Stimulated activated CD4-positive, alpha-beta T cell treated with anti-CD3 and anti-CD28 coated beads, Interleukin-4, amount 100 ng/mL, for 24 hours (primary cell): ENCODE measurements at regions not wholly inside any gene's neighbourhood (a gene's known extent, or its start where the extent isn't known, plus 50 kb on each side); places are given as distances from the start of the nearest gene placed in this dataset.

Experiments
- DNase-seq: peaks from one replicate; pipeline ENCODE4 v3.0.0-alpha.2; 2020

DNA sequence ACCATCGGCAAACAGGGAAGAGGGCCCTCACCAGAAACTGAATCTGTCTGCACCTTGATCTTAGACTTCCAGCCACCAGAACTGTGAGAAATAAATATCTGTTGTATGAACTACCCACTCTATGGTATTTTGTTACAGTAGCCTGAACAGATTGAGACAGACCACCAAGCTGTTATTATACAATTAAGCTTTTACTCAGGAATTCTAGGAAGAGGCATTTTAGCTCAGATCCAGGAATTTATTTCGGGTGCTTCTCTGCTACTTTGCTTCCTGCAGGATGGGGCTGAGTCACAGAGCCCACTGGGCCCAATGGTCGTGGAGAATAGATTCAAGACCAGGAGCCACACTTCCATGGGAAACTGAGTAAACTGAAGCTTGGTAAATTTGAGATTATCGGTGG lies 145.5 kb upstream of the PFN2 start:
- no peak for DNase-seq

DNA sequence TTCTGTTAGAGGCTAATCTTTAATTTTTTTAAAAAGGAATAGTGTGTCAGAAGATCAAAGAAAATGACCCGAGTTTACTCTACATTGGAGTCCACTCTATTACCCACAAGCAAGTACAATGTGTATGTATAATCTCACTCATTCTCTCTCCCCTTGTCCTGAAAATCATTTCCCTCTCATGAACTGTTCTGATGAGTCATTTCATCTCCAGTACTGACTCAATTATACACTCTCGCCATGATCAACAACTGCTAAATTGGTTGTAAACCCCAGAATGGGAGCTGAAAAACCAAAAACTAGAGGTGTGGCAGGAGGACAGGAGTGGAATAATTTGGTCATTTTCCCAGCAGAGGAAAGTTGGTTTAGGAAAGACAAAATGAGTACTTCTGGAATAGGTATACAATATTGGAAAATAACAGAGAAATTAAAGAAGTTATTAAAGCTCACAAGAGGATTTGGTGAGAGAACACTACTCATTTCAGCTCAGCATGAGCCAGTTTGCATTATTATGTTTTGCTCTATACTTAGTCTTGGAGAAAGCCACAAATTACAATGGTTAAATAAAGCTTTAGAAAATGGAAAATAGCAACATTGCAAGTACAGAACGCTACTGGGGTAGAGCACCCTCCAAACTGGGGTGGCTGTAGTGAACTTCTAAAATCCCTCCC lies 144.3 kb upstream of the PFN2 start:
- no peak for DNase-seq

DNA sequence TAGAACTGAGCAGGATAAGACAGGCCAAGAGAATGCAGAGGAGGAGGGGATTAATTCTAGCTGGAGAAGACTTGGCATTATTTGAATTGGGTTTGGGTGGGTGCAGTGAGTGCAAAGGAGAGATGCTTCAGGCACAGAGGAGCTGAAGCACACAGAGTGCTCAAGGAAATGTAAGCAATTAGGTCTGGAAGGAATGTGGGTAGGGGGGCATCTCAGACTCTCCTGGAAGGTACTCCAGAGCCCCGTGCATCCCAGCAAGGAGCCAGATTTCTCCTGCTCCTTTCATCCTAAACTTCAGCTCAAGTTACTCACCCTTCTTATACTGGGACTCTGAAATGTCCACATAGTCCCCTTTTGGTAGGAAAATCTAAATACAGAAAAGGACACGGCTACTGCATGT lies 143.6 kb upstream of the PFN2 start:
- no peak for DNase-seq

DNA sequence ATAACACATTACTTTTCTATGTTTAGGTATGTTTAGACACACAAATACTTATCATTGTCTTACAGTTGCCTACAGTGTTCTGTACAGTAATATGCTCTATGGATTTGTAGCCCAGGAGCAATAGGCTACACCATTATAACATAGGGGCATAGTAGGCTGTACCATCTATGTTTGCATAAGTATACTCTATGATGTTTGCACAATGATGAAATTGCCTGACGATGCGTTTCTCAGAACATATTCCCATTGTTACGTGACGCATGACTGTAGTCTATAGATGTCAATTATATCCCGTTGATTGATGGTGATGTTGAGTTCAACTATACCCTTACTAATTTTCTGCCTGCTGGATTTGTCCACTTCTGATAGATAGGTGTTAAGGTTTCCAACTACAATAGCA lies 139.4 kb upstream of the PFN2 start:
- no peak for DNase-seq

DNA sequence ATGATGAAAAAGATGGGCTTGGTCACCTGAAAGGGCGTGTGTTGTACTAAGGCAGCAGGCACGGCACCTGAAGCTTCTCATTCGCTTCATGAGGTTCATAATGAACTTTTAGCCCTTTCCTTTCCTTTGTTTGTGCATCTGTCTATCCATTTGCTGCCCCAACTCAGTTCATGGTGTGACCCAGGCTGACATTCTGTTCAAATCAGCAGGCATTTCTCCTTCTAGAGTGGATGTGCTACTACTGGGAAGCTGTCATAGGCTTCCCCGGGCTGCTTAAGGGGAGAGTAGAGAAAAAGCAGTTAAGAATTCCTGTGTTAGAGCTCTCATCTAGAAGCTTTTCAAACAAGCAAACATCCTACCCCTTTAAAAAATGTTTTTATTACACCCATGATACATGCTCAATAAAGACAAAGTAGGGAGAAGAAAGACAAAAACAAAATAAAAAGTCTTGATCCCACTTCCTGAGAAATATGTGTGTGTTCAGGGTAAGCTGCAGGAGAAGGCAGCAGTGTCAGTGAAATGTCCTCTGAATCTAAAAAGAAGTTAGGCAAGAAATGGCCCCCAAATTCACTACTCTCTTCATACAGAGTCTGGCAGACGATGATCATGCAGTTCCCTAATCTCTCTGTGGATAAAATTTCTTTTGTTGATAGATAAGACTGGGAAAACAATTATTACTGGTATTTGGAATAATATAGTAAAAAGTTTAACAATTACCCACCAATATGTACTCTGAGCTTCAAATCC lies 136.9 kb upstream of the PFN2 start:
- DNase-seq: no peak

DNA sequence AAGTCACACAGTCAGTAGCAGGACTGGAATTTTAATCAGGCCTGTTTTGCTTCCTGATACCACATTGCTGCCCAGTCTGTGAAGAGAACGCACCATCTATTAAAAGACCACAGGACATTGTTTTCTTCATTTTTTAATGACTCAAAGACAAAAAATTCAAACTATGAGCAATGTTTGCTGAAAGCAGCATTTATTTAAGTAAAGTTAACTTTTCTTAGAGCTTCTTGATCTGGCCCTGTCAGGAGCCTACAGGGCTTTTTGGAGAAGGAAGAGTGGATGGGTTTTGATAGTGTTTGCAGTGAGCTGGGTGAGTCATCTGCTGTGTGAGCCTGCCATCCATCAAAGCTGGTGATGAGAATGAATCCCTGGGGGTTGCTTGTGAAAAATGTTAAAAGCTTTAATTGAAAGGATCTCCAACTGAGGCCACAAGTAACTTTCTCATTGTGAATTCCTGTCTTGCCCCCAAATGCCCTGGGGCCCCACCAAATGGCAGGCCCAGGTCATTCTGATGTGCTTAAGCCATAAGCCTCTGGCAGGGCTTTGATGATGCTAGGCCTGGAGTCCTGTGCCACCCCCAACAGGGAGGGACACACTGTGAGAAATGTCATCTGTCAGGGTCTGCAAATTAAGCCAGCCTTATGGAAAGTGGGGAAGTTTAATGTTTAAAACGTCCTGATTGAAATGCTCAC lies 136.2 kb upstream of the PFN2 start:
- no peak for DNase-seq

DNA sequence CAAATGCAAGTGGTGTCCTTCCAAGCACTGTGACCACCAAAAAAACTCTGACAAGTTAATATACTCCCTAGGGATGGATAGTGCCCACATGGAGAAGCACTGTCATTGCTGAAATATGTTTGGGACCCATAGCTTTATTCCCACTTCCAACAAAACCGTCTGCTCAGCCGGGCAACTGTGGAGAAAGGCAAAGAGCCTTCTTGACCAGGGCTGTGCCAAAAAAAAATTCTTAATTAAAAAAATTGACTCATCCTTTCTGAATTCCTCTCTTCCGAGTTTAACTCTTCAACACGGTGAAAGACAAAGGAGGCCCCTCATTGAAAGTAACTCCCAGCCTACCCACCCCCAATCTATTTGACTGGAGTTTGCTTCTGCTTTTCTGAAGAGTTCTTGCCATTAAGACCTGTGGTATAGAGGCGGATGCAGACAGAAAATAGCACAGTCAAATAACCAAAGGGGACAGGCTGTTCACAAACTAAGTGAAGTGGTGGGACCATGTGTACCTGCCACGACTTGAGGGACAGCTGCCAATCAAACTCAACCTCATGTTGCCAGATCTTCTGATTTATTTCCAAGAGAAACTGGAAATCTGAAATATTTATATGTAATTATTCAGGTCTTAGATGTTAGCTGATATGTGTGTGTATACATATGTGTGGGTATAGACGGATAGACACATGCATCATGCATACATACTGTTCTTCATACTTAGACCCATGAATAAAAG lies 135.4 kb upstream of the PFN2 start:
- DNase-seq: no peak

DNA sequence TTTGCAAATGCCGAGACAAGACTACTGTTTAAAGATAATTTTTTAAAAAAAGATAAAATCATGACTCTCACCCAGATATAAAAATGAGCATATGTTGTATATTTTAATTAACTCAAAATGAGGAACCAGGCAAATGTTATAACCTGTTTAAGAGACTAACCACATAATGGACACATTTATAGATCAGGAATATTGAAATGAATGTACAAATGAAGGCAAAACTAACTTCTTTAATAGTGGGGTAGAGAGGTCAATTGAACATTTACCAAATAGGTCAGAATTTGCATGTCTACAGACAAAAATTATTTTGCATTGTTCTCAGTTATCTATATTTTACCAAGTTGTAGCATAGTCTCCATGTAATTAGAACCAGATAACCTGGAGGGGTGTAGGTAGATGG lies 134.3 kb upstream of the PFN2 start:
- DNase-seq: no peak

DNA sequence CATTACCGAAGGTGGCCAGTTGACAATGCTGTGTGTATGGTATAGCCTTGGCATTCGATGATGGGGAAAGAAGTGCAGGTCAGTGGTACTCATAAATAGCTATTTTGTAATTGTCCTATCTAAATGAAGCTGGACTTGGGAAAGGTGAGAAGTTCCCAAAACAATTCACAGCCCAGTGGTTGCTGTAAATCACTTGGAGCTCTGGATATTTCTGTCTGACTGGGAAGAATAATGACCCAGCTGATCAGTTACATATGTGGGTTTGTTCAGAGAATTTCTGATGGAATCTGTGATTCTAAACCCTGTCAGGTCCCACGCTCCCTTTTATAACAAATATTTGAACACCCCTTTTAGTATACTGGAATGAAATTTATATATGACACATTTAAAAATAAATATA lies 133.9 kb upstream of the PFN2 start:
- no peak for DNase-seq

DNA sequence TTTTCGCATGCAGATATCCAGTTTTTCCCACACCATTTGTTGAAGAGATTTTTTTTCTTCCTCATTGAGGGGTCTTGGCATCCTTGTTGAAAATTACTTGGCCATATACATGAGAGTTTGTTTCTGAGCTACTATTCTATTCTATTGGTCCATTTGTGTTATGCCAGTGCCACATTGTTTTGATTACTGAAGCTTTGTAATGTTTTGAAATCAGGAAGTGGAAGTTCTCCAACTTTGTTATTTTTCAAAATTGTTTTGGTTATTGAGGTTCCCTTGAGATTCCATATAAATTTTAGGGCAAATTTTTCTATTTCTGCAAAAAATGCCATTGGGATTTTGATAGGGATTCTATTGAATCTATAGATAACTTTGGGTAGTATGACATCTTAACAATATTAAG lies 130.3 kb upstream of the PFN2 start:
- no peak for DNase-seq

DNA sequence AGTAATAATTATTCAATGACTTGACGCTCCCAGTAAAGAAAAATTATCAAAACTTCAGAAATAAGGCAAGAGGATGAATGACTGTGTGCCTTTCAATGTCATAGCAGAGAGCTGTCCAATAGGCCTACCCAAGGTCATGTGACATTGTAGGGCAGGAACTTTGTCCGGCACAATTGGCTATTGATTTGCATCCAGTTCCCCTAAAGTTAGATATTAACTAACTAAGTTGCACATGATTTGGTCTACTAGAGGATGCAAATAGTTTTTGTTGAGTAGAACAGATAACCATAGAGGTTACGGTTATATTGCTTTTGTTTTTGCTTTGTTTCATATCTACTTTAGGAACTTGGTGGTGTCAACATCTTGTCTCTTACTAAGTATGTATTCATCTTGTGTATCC lies 127.9 kb upstream of the PFN2 start:
- DNase-seq: no peak

DNA sequence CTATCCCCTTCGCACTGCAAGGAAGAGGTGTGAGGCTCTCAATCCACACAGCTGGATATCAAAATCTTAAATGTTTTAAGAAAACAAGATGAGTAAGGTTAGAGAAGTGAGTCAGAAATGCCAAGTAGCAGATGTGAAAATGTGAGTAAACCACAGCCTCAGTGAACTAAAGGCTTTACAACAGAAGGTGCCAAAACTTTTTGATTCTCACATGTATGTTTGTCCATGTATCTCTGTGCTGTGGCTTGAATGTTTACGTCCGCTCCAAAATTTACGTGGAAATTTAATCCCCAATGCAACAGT lies 126.8 kb upstream of the PFN2 start:
- DNase-seq: no peak

DNA sequence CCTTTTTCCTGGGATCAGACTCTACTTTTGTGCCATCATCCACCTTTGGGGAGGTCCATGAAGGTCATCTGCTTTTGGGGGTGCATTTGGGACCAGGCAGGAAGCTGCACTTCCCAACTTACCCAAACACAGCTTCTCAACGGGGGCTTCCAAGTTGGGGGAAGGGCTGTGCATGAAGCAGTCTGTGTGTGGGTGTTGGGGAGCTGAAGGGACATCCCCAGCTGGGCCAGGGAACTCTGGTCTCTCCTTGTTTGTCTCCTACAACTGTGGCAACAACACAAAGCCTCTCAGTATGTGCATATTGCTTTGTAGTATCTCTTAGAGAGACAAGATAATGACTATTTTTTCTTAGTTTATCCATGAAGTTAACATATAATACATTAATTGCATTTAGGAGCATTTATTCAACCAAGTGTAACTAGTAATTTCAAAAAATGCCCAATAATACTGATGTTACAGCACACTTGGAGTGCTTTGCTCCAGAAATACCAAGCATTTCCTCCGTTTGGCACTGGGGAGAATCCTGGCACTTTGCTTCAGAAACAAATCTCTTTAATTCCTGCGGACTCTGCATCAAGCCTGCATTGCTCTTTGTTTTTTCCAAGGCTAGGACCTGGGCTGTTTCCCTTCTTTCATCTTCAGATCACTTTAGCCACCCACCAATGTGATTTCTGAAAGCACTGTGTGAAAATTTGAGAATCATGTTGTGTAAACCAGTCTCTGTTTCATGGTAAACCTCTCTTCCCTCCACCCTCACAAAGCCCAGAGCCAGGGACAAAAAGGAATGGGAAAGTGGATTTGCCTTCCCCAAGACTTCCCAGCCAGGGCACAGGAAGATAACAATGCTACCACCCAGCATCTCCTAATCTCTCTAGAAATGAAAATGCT lies 126.2 kb upstream of the PFN2 start:
- DNase-seq: no peak

DNA sequence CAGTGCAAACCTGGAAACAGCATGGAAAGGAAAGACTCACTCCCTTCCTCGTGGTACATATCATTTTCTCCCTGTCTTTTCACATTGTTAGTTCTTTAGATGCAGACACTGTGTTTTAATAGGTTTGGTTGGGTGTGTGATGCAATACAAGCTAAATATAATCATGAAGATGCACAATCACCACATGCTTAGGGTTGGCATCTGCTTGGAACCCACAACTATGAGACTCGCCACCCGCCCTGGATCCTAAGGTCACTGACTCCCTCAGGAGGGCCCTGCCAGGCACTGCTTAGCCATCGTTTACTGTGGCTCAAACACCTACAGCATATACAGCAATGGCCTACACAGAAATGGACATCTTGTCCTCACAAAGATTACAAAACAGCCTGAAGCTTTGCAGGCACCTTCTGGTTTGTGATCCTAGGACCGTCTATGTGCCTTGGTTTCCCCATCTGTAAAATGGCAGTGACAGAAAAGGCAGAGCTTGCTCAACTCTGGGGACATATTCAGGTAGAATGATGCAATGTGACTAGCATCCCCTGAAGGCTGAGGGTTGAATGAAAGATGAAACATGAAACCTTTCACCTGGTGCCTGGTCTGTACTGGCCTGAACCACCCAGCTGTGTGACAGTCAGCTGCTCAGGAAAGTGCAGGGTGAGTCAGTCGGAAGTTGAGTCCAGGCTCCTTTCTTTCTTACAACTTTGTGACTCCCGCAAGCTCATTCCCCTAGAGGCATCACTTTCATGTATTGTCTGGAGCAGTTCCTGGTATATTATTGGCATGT lies 123.6 kb upstream of the PFN2 start:
- no peak for DNase-seq

DNA sequence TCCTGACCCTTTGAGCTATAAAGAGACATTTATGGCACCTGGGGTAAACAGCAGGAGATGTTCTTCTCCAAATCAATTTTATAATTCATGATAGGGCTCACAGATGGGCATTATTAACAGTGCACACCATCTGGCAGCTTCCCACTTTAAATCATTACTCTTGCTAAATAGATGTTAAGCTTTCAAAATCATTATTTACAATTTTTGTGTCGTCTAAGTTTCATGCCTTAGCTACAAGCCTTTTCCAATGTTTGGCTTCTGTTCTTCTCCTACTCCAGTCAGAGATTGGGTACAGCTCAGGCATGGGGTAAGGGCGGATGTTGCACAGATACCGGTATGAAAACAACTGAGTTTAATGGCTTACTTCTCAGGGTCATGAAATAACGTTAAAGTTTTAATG lies 120.9 kb upstream of the PFN2 start:
- no peak for DNase-seq

DNA sequence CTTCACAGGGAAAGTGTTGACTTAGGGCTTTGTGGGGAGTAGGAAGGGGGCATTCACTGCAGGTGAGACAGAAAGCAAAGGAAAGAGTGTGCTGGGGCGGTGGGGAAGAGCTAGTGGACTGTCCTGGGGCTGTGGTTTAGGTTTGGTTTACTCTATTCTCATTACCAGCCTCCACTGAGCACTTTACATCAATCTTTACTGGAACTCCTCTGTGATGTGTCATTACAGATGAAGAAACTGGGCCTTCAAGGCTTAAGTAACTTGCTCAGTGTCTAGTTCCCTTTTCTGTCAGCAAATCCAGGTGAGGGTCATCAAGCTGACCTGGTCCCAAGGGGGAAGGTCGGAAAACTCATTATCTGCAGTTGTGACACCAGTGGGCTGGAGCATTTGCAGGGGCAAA lies 120.2 kb upstream of the PFN2 start:
- no peak for DNase-seq

DNA sequence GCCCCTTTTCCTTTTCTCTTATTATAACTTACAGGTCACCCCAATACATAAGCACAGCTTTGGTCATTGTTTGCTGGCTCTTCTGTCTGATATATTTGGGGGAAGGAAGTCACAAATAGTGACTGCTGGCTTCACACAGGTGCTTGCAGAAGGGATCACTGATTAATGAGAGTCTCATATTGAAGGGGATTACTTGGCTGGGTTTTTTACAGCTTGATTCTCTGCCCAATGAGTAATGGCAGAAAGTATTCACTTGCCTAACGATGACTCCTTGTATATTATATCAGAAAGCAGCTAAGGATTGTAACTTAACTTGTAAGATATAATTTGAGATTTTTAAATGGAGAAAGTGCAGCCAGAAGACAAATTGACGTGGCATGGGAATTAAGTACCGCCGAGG lies 119.3 kb upstream of the PFN2 start:
- DNase-seq: no peak

DNA sequence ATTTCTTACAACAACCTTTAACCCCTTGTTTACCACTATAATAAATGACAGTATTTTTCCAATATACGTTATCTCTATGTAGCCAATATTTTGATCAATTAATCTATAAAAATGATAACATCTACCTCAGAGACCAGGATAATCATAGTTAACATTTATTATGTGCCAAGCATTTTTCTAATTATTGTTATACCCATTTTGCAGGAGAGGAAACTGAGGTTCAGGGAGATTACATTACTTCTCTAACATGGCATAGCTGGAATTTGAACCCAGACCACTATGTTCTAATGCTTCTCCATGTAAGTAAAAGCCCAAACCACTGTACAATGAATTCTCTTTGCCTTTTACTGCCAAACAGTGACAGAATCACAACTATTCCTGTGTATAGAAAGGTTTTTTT lies 113.4 kb upstream of the PFN2 start:
- DNase-seq: no peak

DNA sequence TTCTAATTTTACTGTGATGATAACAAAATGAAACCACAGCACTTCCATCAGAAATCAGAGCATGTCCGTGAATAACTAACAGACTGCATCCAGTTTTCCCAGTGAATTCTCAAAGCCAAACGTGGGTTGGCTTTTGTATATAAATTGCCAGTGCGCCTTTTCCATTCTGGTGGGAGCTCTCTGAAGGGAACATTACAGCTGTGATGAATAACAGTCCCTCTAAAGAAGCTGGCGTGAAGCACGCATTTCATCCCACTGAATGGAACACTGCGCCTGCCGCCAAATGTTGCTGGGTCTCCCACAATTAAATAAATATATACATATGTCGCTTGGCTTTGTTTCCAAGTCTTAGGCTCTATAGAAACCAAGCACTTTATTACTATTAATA lies 113.0 kb upstream of the PFN2 start:
- DNase-seq: no peak

DNA sequence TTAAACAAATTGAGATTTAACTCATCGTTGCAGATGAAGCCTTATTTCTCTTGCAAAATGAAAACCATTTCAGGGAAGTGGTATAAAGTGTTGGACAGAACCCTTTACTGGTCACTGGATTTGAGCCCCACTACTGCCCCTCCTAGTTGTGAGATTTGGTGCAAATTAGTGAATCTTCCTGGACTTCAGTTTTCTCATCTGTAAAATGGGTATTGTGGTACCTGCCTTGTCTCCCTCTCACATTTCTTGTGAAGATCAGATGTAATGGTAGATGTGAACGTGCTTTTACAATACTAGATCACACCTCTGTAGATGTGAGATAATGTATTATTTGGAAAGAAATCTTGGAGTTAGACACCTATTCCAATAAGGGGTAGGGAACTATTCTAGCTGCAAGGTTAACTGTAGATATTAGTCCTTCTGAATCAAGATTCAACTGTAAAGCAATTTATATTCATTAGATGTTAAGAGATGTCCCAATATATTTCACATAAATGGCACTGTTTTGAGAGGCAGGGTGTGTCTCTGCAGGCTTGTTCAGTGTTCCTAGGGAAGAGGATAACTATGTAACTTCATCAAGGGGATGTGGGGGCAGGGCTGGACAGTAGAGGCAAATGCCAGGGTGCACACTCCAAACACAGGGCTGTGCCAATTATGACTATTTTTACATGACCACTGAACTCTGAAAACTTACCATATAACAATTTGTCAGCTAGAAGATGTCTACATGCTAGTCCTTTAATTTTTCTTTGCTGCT lies 112.4 kb upstream of the PFN2 start:
- no peak for DNase-seq

DNA sequence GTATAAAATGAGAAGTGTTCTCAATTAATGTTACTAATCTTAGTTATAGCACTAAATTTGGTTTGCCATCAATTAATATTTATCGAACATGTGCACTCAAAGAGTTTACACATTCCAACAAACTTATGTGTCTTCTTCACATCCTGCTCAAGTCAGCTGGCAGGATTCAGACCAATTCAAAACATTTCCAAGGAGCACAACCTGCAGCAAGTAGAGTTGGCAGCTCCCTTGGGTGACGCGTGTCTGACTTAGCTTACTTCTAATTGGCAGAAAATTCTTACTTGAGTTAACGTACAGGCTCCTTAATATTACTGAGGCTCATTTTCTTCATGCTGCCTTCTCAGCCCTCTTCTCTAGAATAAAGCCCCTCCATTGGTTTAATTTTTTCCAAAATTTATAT lies 110.4 kb upstream of the PFN2 start:
- no peak for DNase-seq
